ENCODE measurements at regions not wholly inside any gene's neighbourhood (a gene's known extent, or its start where the extent isn't known, plus 50 kb on each side); places are given as distances from the start of the nearest gene placed in this dataset.

GRCh38 chr10:120372917-120373316 is 84.1 kb upstream of the PLPP4 start:
- no peak for DNase-seq (ENCODE audit: low read depth)
- no peak overlapping the region for H3K4me3 ChIP-seq (ENCODE audit: low read depth, low read length)

GRCh38 chr10:120375666-120376065 is 81.4 kb upstream of the PLPP4 start:
- no peak for TF ChIP-seq CTCF (conservative IDR thresholded peaks at IDR 0.05; ENCODE audit: low read depth, low read length)
- no peak overlapping the region for H3K4me3 ChIP-seq (ENCODE audit: low read depth, low read length)
- no peak for DNase-seq (ENCODE audit: low read depth)

More at GRCh38 chr10:120372917-120373316, 84.1 kb upstream of the PLPP4 start:
- no peak for TF ChIP-seq CTCF (conservative IDR thresholded peaks at IDR 0.05; ENCODE audit: low read depth, low read length)

GRCh38 chr10:120381931-120382330 is 75.1 kb upstream of the PLPP4 start:
- H3K4me3 ChIP-seq (ENCODE audit: low read depth, low read length): no peak overlapping the region
- TF ChIP-seq CTCF (conservative IDR thresholded peaks at IDR 0.05; ENCODE audit: low read depth, low read length): no peak
- no peak for DNase-seq (ENCODE audit: low read depth)

GRCh38 chr10:120382360-120382759 is 74.7 kb upstream of the PLPP4 start:
- H3K4me3 ChIP-seq (ENCODE audit: low read depth, low read length): no peak overlapping the region
- no peak for DNase-seq (ENCODE audit: low read depth)
- no peak for TF ChIP-seq CTCF (conservative IDR thresholded peaks at IDR 0.05; ENCODE audit: low read depth, low read length)

- no peak for TF ChIP-seq CTCF (conservative IDR thresholded peaks at IDR 0.05; ENCODE audit: low read depth, low read length)
- no peak overlapping the region for H3K4me3 ChIP-seq (ENCODE audit: low read depth, low read length)
- no peak for DNase-seq (ENCODE audit: low read depth)
Observed at GRCh38 chr10:120385992-120386391, 71.0 kb upstream of the PLPP4 start.

- DNase-seq (ENCODE audit: low read depth): peak; percentile 17
- no peak overlapping the region for H3K4me3 ChIP-seq (ENCODE audit: low read depth, low read length)
- no peak for TF ChIP-seq CTCF (conservative IDR thresholded peaks at IDR 0.05; ENCODE audit: low read depth, low read length)
Observed at GRCh38 chr10:120386896-120387295, 70.1 kb upstream of the PLPP4 start.

GRCh38 chr10:120387326-120387725 is 69.7 kb upstream of the PLPP4 start:
- H3K4me3 ChIP-seq (ENCODE audit: low read depth, low read length): no peak overlapping the region
- DNase-seq (ENCODE audit: low read depth): peak; percentile 58
- TF ChIP-seq CTCF (conservative IDR thresholded peaks at IDR 0.05; ENCODE audit: low read depth, low read length): no peak

Data from choroid plexus epithelial cell (primary cell).